D721Med (cell line): ENCODE measurements at regions not wholly inside any gene's neighbourhood (a gene's known extent, or its start where the extent isn't known, plus 50 kb on each side); places are given as distances from the start of the nearest gene placed in this dataset.

ENCODE experiments used
- DNase-seq: peaks from one replicate; pipeline ENCODE4 v3.0.0; 2011; ENCODE audit warnings: low spot score; ENCODE audit not compliant: insufficient read length
- FAIRE-seq: peaks from 2 replicates; lab custom pipeline; 2011; peaks lifted over from hg19 to GRCh38; lab: Jason Lieb, UNC
- TF ChIP-seq, protein P1 (sequence below): IDR thresholded peaks from 2 replicates; pipeline ENCODE4 v1.5.1; 2012; ENCODE audit warnings: mild to moderate bottlenecking, control low read depth; ENCODE audit not compliant: insufficient read depth; ENCODE audit errors: missing control alignments

DNA sequence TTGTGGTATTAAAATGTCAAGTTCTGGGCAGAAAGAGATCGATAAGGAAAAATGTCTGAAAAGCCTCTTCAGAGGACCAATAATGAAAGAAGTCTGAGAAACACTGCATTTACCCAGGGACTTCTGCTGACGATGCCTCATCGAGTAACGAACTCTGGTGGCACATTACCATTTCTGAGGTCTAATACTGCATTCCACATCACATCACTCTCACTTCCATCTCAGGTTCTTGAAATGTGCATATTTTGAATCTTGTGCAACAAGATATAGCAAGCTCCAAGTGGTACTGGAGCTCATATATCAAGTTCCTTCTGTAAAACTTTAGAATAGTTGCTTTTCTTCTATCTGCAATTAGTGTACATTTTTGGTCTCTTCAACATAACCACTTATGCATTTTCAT, 619.1 kb upstream of the DDX18 start:
- no peak for DNase-seq
- no peak for FAIRE-seq

DNA sequence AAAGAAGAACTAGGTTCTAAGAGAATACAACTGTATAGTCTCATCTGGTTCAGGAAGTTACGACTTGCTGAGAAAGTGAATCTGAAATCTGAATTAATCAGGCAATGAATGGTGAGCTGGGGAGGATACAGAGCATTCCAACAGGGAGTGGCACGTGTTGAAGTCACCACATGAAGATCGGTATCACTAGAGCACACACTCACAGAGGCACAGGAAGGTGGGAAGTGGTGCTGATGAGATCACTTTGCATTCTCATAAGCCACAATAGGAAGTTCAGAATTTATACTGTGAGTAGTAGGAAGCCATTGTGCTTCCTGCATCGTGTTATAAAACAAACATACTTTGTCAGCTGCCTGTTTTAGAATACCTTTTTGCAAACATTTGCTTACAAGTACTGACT, 615.0 kb upstream of the DDX18 start:
- TF ChIP-seq, protein P1, sequence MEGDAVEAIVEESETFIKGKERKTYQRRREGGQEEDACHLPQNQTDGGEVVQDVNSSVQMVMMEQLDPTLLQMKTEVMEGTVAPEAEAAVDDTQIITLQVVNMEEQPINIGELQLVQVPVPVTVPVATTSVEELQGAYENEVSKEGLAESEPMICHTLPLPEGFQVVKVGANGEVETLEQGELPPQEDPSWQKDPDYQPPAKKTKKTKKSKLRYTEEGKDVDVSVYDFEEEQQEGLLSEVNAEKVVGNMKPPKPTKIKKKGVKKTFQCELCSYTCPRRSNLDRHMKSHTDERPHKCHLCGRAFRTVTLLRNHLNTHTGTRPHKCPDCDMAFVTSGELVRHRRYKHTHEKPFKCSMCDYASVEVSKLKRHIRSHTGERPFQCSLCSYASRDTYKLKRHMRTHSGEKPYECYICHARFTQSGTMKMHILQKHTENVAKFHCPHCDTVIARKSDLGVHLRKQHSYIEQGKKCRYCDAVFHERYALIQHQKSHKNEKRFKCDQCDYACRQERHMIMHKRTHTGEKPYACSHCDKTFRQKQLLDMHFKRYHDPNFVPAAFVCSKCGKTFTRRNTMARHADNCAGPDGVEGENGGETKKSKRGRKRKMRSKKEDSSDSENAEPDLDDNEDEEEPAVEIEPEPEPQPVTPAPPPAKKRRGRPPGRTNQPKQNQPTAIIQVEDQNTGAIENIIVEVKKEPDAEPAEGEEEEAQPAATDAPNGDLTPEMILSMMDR = no peak
- FAIRE-seq (no peak), DNase-seq (no peak)

More for the DNA sequence above, 619.1 kb upstream of the DDX18 start:
- TF ChIP-seq, protein P1 = no peak

DNA sequence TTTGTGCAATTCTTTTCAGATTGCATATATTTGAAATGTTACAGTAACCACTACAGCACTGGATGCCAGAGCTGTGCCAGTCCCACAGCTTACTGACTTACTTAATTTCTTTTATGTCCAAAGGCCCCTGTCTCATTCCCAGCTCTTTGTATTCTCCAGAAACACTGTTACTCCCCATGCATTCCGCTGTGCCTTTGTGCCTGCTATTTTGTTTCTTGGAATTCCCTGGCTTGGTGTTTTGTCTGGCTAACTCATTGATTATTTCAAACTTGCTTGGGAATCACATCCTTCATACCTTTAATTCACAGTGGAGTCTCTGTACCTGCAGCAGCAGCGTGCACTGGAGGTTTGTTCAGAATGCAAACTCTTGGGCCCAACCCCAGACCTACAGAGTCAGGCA, 601.9 kb upstream of the DDX18 start:
- FAIRE-seq (no peak), DNase-seq (no peak)
- TF ChIP-seq, protein P1 = no peak

DNA sequence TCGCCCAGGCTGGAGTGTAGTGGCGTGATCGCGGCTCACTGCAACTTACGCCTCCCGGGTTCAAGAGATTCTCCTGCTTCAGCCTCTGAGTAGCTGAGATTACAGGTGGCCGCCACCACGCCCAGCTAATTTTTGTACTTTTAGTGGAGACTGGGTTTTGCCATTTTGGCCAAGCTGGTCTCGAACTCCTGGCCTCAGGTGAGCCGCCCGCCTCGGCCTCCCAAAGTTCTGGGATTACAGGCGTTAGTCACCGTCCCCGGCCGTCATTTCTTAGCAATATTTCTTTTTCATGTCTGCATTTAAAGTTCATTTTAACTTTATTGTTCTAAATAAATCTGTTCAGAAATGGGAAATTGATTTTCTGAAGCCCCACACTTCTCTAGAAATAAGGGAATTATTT, 597.3 kb upstream of the DDX18 start:
- FAIRE-seq (no peak), DNase-seq (no peak)
- TF ChIP-seq, protein P1 = no peak

DNA sequence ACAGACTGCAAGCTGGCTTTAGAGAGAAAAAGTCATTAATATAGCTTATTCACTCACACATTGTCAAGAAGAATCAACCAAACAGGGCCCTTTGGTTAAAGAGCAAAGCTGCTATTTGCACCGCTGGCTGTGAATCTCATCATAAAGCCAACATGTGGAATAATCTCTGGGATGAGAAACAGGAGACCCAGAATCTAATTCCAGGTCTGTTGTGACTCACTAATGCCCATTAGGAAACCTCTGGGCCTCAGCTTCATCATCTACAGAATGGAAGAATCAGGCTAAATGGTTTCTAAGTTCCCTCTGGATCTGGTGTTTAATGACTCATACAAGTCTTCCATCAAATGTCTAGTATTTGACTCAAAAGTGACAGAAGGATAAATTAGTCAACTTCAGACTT, 591.7 kb upstream of the DDX18 start:
- no peak for FAIRE-seq
- TF ChIP-seq, protein P1 = no peak

DNA sequence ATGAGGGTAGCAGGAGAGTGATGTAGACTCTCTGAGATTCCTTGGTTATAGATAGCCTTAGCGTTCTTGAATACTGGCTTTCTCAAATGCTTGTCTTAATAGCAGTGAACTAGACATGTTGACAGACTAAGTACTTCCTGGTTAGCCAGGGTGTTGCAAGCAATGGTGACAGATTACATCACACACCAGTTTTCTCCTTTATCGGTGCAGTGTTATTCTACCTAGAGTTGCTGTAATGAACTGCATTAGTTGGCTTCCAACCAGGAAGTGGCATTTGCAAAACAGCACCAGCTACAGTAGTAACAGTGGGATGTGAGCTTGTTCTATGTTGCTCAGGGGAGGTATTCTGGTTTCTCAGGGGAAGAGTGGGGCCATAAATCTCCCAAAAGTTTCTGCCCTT, 582.2 kb upstream of the DDX18 start:
- DNase-seq (no peak), FAIRE-seq (no peak)
- TF ChIP-seq, protein P1 = no peak

More for the DNA sequence above, 591.7 kb upstream of the DDX18 start:
- DNase-seq = no peak

DNA sequence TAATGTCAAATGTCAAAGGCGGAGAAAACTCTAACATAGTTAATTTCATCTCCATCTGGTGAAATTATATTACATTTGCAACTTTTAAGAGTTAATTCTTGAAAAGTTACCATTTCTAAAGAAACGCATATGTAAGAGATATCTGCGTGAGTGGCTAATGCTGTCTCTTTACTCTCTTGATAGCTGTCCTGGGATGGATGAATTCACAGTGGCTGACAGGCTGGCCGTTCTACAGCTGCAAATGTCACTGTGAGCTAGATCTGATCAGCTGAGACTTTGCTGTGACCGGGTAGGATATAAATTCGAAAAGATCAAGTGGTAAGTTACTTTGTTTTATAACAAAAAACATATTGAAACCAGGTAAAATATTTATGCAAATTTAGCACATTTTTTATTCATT, 557.1 kb upstream of the DDX18 start:
- DNase-seq = no peak
- TF ChIP-seq, protein P1 = no peak
- no peak for FAIRE-seq
